ENCODE measurements at regions not wholly inside any gene's neighbourhood (a gene's known extent, or its start where the extent isn't known, plus 50 kb on each side); places are given as distances from the start of the nearest gene placed in this dataset.

DNA sequence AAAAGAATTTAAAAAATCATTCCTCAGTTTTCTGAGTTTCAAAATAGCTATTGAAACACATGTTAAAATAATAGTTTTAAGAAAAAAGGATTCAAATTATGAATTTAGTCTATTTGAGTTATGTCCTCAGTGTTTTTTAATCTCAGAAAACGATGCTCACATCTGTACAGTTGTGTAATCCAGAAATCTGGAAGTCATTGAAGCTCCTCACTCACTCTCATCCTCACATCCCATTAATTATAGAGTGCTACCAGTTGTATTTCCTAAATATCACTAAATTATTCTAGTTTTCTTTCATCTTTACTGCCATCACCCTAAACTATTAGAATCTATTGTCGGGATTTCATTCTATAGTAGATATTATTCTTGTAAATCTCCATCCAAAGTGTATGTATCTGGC lies 234.7 kb upstream of the RIMS1 start (continued):
- TF ChIP-seq, protein P1, sequence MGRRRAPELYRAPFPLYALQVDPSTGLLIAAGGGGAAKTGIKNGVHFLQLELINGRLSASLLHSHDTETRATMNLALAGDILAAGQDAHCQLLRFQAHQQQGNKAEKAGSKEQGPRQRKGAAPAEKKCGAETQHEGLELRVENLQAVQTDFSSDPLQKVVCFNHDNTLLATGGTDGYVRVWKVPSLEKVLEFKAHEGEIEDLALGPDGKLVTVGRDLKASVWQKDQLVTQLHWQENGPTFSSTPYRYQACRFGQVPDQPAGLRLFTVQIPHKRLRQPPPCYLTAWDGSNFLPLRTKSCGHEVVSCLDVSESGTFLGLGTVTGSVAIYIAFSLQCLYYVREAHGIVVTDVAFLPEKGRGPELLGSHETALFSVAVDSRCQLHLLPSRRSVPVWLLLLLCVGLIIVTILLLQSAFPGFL (CRISPR knock-in tag; IDR thresholded peaks at IDR 0.05; ENCODE audit: borderline replicate concordance) = no peak
- TF ChIP-seq GTF2I (CRISPR knock-in tag; conservative IDR thresholded peaks at IDR 0.05) = no peak
- no peak for TF ChIP-seq TEAD1 (CRISPR knock-in tag; IDR thresholded peaks at IDR 0.05)
- TF ChIP-seq ATF1 (CRISPR knock-in tag; IDR thresholded peaks at IDR 0.05) = no peak
- TF ChIP-seq, protein P2, sequence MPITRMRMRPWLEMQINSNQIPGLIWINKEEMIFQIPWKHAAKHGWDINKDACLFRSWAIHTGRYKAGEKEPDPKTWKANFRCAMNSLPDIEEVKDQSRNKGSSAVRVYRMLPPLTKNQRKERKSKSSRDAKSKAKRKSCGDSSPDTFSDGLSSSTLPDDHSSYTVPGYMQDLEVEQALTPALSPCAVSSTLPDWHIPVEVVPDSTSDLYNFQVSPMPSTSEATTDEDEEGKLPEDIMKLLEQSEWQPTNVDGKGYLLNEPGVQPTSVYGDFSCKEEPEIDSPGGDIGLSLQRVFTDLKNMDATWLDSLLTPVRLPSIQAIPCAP (CRISPR knock-in tag; IDR thresholded peaks at IDR 0.05) = no peak

DNA sequence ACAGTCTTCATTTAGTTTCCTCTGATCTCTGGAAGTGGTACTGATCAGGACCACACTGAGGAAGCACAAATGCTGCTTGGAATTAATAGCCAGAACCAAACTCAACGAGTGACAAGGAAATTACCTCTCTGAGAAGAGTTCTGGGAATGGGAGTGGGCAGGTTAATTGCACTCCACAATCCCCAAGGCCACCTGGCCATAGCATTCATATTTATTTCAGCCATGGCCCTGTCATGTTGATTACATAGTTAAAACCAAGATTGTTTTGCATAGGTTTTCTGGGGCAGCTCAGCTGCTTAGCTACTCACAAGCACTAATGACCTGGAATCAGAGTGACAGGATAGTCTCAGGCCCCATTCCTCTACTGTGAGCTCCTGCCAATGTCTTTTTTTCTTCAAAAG lies 230.2 kb upstream of the RIMS1 start:
- H3K9me3 Mint-ChIP-seq = no peaks in the 10 kb centered on the region

More for the DNA sequence above, 230.2 kb upstream of the RIMS1 start:
- H3K27ac Mint-ChIP-seq = no peak overlapping the region
- no peak for TF ChIP-seq MYBL2 (CRISPR knock-in tag; IDR thresholded peaks at IDR 0.05)
- no peak for TF ChIP-seq CBFB (CRISPR knock-in tag; IDR thresholded peaks at IDR 0.05; ENCODE audit: low read depth)
- TF ChIP-seq, protein P2 (CRISPR knock-in tag; IDR thresholded peaks at IDR 0.05) = no peak
- TF ChIP-seq, protein P3, sequence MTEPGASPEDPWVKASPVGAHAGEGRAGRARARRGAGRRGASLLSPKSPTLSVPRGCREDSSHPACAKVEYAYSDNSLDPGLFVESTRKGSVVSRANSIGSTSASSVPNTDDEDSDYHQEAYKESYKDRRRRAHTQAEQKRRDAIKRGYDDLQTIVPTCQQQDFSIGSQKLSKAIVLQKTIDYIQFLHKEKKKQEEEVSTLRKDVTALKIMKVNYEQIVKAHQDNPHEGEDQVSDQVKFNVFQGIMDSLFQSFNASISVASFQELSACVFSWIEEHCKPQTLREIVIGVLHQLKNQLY (CRISPR knock-in tag; IDR thresholded peaks at IDR 0.05) = no peak
- TF ChIP-seq, protein P1 (CRISPR knock-in tag; IDR thresholded peaks at IDR 0.05; ENCODE audit: borderline replicate concordance) = no peak
- TF ChIP-seq, protein P4, sequence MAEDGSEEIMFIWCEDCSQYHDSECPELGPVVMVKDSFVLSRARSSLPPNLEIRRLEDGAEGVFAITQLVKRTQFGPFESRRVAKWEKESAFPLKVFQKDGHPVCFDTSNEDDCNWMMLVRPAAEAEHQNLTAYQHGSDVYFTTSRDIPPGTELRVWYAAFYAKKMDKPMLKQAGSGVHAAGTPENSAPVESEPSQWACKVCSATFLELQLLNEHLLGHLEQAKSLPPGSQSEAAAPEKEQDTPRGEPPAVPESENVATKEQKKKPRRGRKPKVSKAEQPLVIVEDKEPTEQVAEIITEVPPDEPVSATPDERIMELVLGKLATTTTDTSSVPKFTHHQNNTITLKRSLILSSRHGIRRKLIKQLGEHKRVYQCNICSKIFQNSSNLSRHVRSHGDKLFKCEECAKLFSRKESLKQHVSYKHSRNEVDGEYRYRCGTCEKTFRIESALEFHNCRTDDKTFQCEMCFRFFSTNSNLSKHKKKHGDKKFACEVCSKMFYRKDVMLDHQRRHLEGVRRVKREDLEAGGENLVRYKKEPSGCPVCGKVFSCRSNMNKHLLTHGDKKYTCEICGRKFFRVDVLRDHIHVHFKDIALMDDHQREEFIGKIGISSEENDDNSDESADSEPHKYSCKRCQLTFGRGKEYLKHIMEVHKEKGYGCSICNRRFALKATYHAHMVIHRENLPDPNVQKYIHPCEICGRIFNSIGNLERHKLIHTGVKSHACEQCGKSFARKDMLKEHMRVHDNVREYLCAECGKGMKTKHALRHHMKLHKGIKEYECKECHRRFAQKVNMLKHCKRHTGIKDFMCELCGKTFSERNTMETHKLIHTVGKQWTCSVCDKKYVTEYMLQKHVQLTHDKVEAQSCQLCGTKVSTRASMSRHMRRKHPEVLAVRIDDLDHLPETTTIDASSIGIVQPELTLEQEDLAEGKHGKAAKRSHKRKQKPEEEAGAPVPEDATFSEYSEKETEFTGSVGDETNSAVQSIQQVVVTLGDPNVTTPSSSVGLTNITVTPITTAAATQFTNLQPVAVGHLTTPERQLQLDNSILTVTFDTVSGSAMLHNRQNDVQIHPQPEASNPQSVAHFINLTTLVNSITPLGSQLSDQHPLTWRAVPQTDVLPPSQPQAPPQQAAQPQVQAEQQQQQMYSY (CRISPR knock-in tag; IDR thresholded peaks at IDR 0.05) = no peak
- no peak for TF ChIP-seq ZNF317 (CRISPR knock-in tag; IDR thresholded peaks at IDR 0.05; ENCODE audit: borderline replicate concordance, low read depth)
- no peak for TF ChIP-seq ETV6 (CRISPR knock-in tag; IDR thresholded peaks at IDR 0.05)
- TF ChIP-seq KAT7 (CRISPR knock-in tag; IDR thresholded peaks at IDR 0.05; ENCODE audit: borderline replicate concordance) = no peak
- TF ChIP-seq, protein P5, sequence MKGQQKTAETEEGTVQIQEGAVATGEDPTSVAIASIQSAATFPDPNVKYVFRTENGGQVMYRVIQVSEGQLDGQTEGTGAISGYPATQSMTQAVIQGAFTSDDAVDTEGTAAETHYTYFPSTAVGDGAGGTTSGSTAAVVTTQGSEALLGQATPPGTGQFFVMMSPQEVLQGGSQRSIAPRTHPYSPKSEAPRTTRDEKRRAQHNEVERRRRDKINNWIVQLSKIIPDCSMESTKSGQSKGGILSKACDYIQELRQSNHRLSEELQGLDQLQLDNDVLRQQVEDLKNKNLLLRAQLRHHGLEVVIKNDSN (CRISPR knock-in tag; IDR thresholded peaks at IDR 0.05) = no peak
- TF ChIP-seq CREB1 (CRISPR knock-in tag; IDR thresholded peaks at IDR 0.05) = no peak
- no peak for TF ChIP-seq ZNF416 (CRISPR knock-in tag; IDR thresholded peaks at IDR 0.05)
- TF ChIP-seq ZNF263 (CRISPR knock-in tag; IDR thresholded peaks at IDR 0.05; ENCODE audit: low read depth) = no peak
- TF ChIP-seq ZNF121 (CRISPR knock-in tag; IDR thresholded peaks at IDR 0.05) = no peak
- no peak for TF ChIP-seq HMGA2 (CRISPR knock-in tag; IDR thresholded peaks at IDR 0.05)
- no peak for TF ChIP-seq ESRRA (CRISPR knock-in tag; IDR thresholded peaks at IDR 0.05; ENCODE audit: borderline replicate concordance)
- TF ChIP-seq OVOL2 (CRISPR knock-in tag; IDR thresholded peaks at IDR 0.05; ENCODE audit: borderline replicate concordance) = no peak
- CTCF ChIA-PET = no interaction called here
- DNase-seq (ENCODE audit: low spot score) = no peak
- no peaks in the 10 kb centered on the region for H3K36me3 Mint-ChIP-seq
- no peak for ATAC-seq
- POLR2A ChIA-PET = no interaction called here
- no peaks in the 10 kb centered on the region for H3K27me3 Mint-ChIP-seq (ENCODE audit: low read depth)
- no peak overlapping the region for H3K4me3 Mint-ChIP-seq
- no peaks in the 10 kb centered on the region for H3K4me1 Mint-ChIP-seq
